GM04504 (cell line): ENCODE measurements at regions not wholly inside any gene's neighbourhood (a gene's known extent, or its start where the extent isn't known, plus 50 kb on each side); places are given as distances from the start of the nearest gene placed in this dataset.
"Not testable (repeated sequence)": the region's sequence is repeated elsewhere in the genome, so short reads cannot be mapped to it uniquely, and the experiment has no call there.

ENCODE experiments used
- DNase-seq: peaks from one replicate; pipeline ENCODE4 v3.0.0-alpha.2; 2012; ENCODE audit warnings: low read depth

- no peak for DNase-seq
Observed at GRCh38 chr1:48084826-48085225, 87.6 kb upstream of the TRABD2B start.

GRCh38 chr1:48082271-48082962, 85.2 kb upstream of the TRABD2B start:
- DNase-seq, result no peak

- DNase-seq, result no peak
Observed at GRCh38 chr1:48080331-48081255, 83.4 kb upstream of the TRABD2B start.

- no peak for DNase-seq
Observed at GRCh38 chr1:48079096-48079495, 81.9 kb upstream of the TRABD2B start.

- DNase-seq, result no peak
Observed at GRCh38 chr1:48077795-48078222, 80.6 kb upstream of the TRABD2B start.

GRCh38 chr1:48076017-48076416, 78.8 kb upstream of the TRABD2B start:
- DNase-seq, result no peak

- no peak for DNase-seq
Observed at GRCh38 chr1:48073798-48074530, 76.8 kb upstream of the TRABD2B start.

- no peak for DNase-seq
Observed at GRCh38 chr1:48071513-48071912, 74.3 kb upstream of the TRABD2B start.

GRCh38 chr1:48070396-48070750, 73.2 kb upstream of the TRABD2B start:
- no peak for DNase-seq

- DNase-seq, result no peak
Observed at GRCh38 chr1:48069662-48070395, 72.6 kb upstream of the TRABD2B start.

GRCh38 chr1:48068206-48068605, 71.0 kb upstream of the TRABD2B start:
- DNase-seq, result no peak

- no peak for DNase-seq
Observed at GRCh38 chr1:48066936-48067335, 69.8 kb upstream of the TRABD2B start.

GRCh38 chr1:48064693-48065092, 67.5 kb upstream of the TRABD2B start:
- not testable (repeated sequence) for DNase-seq

GRCh38 chr1:48062353-48062752, 65.2 kb upstream of the TRABD2B start:
- no peak for DNase-seq

- DNase-seq, result peak; percentile 8
Observed at GRCh38 chr1:48061162-48062136, 64.3 kb upstream of the TRABD2B start.

GRCh38 chr1:48059289-48059688, 62.1 kb upstream of the TRABD2B start:
- DNase-seq, result no peak

- no peak for DNase-seq
Observed at GRCh38 chr1:48058135-48059025, 61.2 kb upstream of the TRABD2B start.

- DNase-seq, result no peak
Observed at GRCh38 chr1:48057249-48057648, 60.1 kb upstream of the TRABD2B start.

GRCh38 chr1:48055876-48056764, 58.9 kb upstream of the TRABD2B start:
- no peak for DNase-seq
